ENCODE measurements at regions not wholly inside any gene's neighbourhood (a gene's known extent, or its start where the extent isn't known, plus 50 kb on each side); places are given as distances from the start of the nearest gene placed in this dataset.

- no peaks in the 10 kb centered on the region for H3K4me1 ChIP-seq (ENCODE audit: insufficient read depth, low read length)
- no peak overlapping the region for H2BK120ac ChIP-seq (ENCODE audit: low read depth, low read length, poor library complexity, severe bottlenecking)
- no peaks in the 10 kb centered on the region for H3K23me2 ChIP-seq (ENCODE audit: insufficient read length, low read depth, low read length, poor library complexity, severe bottlenecking)
- no peaks in the 10 kb centered on the region for H3K27me3 ChIP-seq (ENCODE audit: insufficient read depth, low read length)
- Mint-ChIP-seq H3K27me3 (ENCODE audit: low read depth) (peaks cover 1% of the 10 kb centered on the region), H3K9me3 (no peaks in the 10 kb centered on the region; a peak in 1 of 5 replicates), H3K4me1 (peaks cover 5 to 6% of the 10 kb centered on the region in 2 experiments), H3K4me3 (no peak overlapping the region), H3K36me3 (ENCODE audit: insufficient read depth in 1 of 3, low read depth in 3 of 3) (no peaks in the 10 kb centered on the region), H3K27ac (no peak overlapping the region)
- H3T11ph ChIP-seq (ENCODE audit: low read length), result no peak overlapping the region
- H4K20me1 ChIP-seq (ENCODE audit: control insufficient read depth, insufficient read depth, insufficient read length), result no peaks in the 10 kb centered on the region
- H3K23ac ChIP-seq (ENCODE audit: insufficient read length, low read depth, low read length), result no peak overlapping the region
- no peak overlapping the region for H3K4ac ChIP-seq (ENCODE audit: low read depth, low read length)
- H2AFZ ChIP-seq (ENCODE audit: low read length), result no peak overlapping the region
- H2BK15ac ChIP-seq (ENCODE audit: low read depth, low read length), result no peak overlapping the region
- no peaks in the 10 kb centered on the region for H3K79me2 ChIP-seq (ENCODE audit: insufficient read depth, low read length)
- no peak overlapping the region for H2BK12ac ChIP-seq (ENCODE audit: insufficient read length, low read depth, low read length)
- TF ChIP-seq CTCF (conservative IDR thresholded peaks at IDR 0.05), result no peak
- H3K14ac ChIP-seq (ENCODE audit: insufficient read depth, low read length), result no peak overlapping the region
- no peaks in the 10 kb centered on the region for H3K9me3 ChIP-seq (ENCODE audit: control insufficient read depth, low read depth, low read length)
- no CpG with 5 or more reads among the region's 1 CpG for WGBS (ENCODE audit: extremely low coverage, insufficient read length, low lambda C conversion rate)
- no peak overlapping the region for H2AK5ac ChIP-seq (ENCODE audit: insufficient read length, low read length)
- no peak overlapping the region for H2BK5ac ChIP-seq (ENCODE audit: insufficient read length, low read length)
- no peak overlapping the region for H3K9ac ChIP-seq (ENCODE audit: extremely low read depth, insufficient read length, low read length)
- no peak overlapping the region for H4K5ac ChIP-seq (ENCODE audit: insufficient read length, low read depth, low read length)
- DNase-seq, result no peak
- no peak overlapping the region for H3K27ac ChIP-seq (ENCODE audit: insufficient read length, low read depth, low read length)
- no peak overlapping the region for H4K91ac ChIP-seq (ENCODE audit: insufficient read length, low read depth, low read length)
- no peak overlapping the region for H3K18ac ChIP-seq (ENCODE audit: insufficient read length, low read depth, low read length)
- no peaks in the 10 kb centered on the region for H3K79me1 ChIP-seq (ENCODE audit: insufficient read depth, low read depth, low read length, poor library complexity, severe bottlenecking)
- H4K8ac ChIP-seq (replicated peaks; ENCODE audit: insufficient read length, low read depth, low read length), result no peak overlapping the region
- H3K56ac ChIP-seq (ENCODE audit: insufficient read length, low read depth, low read length), result no peak overlapping the region
- no peak overlapping the region for H2BK20ac ChIP-seq (ENCODE audit: low read depth, low read length, poor library complexity, severe bottlenecking)
- H3K4me2 ChIP-seq (ENCODE audit: insufficient read depth, insufficient read length, low read length), result no peak overlapping the region
These were observed 131.2 kb upstream of the FAM78B start for GRCh38 chr1:166297993-166298392.

Measured in H9 (cell line).